ENCODE measurements at regions not wholly inside any gene's neighbourhood (a gene's known extent, or its start where the extent isn't known, plus 50 kb on each side); places are given as distances from the start of the nearest gene placed in this dataset.
"Not testable (repeated sequence)": the region's sequence is repeated elsewhere in the genome, so short reads cannot be mapped to it uniquely, and the experiment has no call there.

- no peak for FAIRE-seq
- TF ChIP-seq POLR2A (IDR thresholded peaks at IDR 0.05; ENCODE audit: low read depth, low read length) (no peak), SPI1 (IDR thresholded peaks at IDR 0.05; ENCODE audit: low read depth, low read length) (no peak)
- no peak for DNase-seq (ENCODE audit: insufficient read length, low spot score)
Measured at GRCh38 chrX:123084797-123085196, 99.3 kb upstream of the GRIA3 start.

GRCh38 chrX:123085311-123085940 lies 98.7 kb upstream of the GRIA3 start:
- FAIRE-seq, result no peak
- no peak for TF ChIP-seq PAX5 (IDR thresholded peaks at IDR 0.05; ENCODE audit: insufficient read depth, low read length, severe bottlenecking)
- DNase-seq (ENCODE audit: insufficient read length, low spot score), result no peak

- FAIRE-seq, result no peak
- no peak for DNase-seq (ENCODE audit: insufficient read length, low spot score)
- no peak for TF ChIP-seq POLR2A (IDR thresholded peaks at IDR 0.05; ENCODE audit: low read depth, low read length)
- TF ChIP-seq PAX5 (IDR thresholded peaks at IDR 0.05; ENCODE audit: insufficient read depth, low read length, severe bottlenecking), result no peak
- no peak for TF ChIP-seq POU2F2 (IDR thresholded peaks at IDR 0.05; ENCODE audit: low read depth, low read length)
- no peak for TF ChIP-seq TAF1 (IDR thresholded peaks at IDR 0.05; ENCODE audit: low read depth, low read length)
Measured at GRCh38 chrX:123086768-123087167, 97.3 kb upstream of the GRIA3 start.

GRCh38 chrX:123087326-123087725 lies 96.8 kb upstream of the GRIA3 start:
- no peak for DNase-seq (ENCODE audit: insufficient read length, low spot score)
- no peak for TF ChIP-seq POLR2A (IDR thresholded peaks at IDR 0.05; ENCODE audit: low read depth, low read length)
- TF ChIP-seq PAX5 (IDR thresholded peaks at IDR 0.05; ENCODE audit: insufficient read depth, low read length, severe bottlenecking), result no peak
- no peak for FAIRE-seq

- no peak for FAIRE-seq
- TF ChIP-seq SPI1 (IDR thresholded peaks at IDR 0.05; ENCODE audit: low read depth, low read length) (no peak), PAX5 (IDR thresholded peaks at IDR 0.05; ENCODE audit: insufficient read depth, low read length, severe bottlenecking) (no peak), POLR2AphosphoS5 (IDR thresholded peaks at IDR 0.05; ENCODE audit: low read depth, low read length) (no peak), POLR2A (IDR thresholded peaks at IDR 0.05; ENCODE audit: low read depth, low read length) (no peak), POU2F2 (IDR thresholded peaks at IDR 0.05; ENCODE audit: low read depth, low read length) (no peak), TAF1 (IDR thresholded peaks at IDR 0.05; ENCODE audit: low read depth, low read length) (no peak)
Measured at GRCh38 chrX:123088331-123088730, 95.7 kb upstream of the GRIA3 start.

GRCh38 chrX:123088930-123089329 lies 95.1 kb upstream of the GRIA3 start:
- FAIRE-seq (no peak), DNase-seq (ENCODE audit: insufficient read length, low spot score) (no peak)
- TF ChIP-seq TAF1 (IDR thresholded peaks at IDR 0.05; ENCODE audit: low read depth, low read length) (no peak), POU2F2 (IDR thresholded peaks at IDR 0.05; ENCODE audit: low read depth, low read length) (no peak), POLR2AphosphoS5 (IDR thresholded peaks at IDR 0.05; ENCODE audit: low read depth, low read length) (no peak), SPI1 (IDR thresholded peaks at IDR 0.05; ENCODE audit: low read depth, low read length) (no peak), POLR2A (IDR thresholded peaks at IDR 0.05; ENCODE audit: low read depth, low read length) (no peak), PAX5 (IDR thresholded peaks at IDR 0.05; ENCODE audit: insufficient read depth, low read length, severe bottlenecking) (no peak)

More at GRCh38 chrX:123088331-123088730, 95.7 kb upstream of the GRIA3 start:
- no peak for DNase-seq (ENCODE audit: insufficient read length, low spot score)

GRCh38 chrX:123093792-123094191 lies 90.3 kb upstream of the GRIA3 start:
- no peak for DNase-seq (ENCODE audit: insufficient read length, low spot score)
- FAIRE-seq, result no peak
- TF ChIP-seq POLR2AphosphoS5 (IDR thresholded peaks at IDR 0.05; ENCODE audit: low read depth, low read length), result no peak
- TF ChIP-seq POLR2A (IDR thresholded peaks at IDR 0.05; ENCODE audit: low read depth, low read length), result no peak
- no peak for TF ChIP-seq TAF1 (IDR thresholded peaks at IDR 0.05; ENCODE audit: low read depth, low read length)
- no peak for TF ChIP-seq POU2F2 (IDR thresholded peaks at IDR 0.05; ENCODE audit: low read depth, low read length)
- TF ChIP-seq PAX5 (IDR thresholded peaks at IDR 0.05; ENCODE audit: insufficient read depth, low read length, severe bottlenecking), result no peak
- TF ChIP-seq SPI1 (IDR thresholded peaks at IDR 0.05; ENCODE audit: low read depth, low read length), result no peak

- FAIRE-seq (no peak), DNase-seq (ENCODE audit: insufficient read length, low spot score) (no peak)
- TF ChIP-seq POLR2AphosphoS5 (IDR thresholded peaks at IDR 0.05; ENCODE audit: low read depth, low read length), result no peak
- TF ChIP-seq PAX5 (IDR thresholded peaks at IDR 0.05; ENCODE audit: insufficient read depth, low read length, severe bottlenecking), result no peak
- no peak for TF ChIP-seq TAF1 (IDR thresholded peaks at IDR 0.05; ENCODE audit: low read depth, low read length)
- TF ChIP-seq POLR2A (IDR thresholded peaks at IDR 0.05; ENCODE audit: low read depth, low read length), result no peak
- TF ChIP-seq SPI1 (IDR thresholded peaks at IDR 0.05; ENCODE audit: low read depth, low read length), result no peak
- TF ChIP-seq POU2F2 (IDR thresholded peaks at IDR 0.05; ENCODE audit: low read depth, low read length), result no peak
Measured at GRCh38 chrX:123108513-123109427, 75.3 kb upstream of the GRIA3 start.

- no peak for TF ChIP-seq TAF1 (IDR thresholded peaks at IDR 0.05; ENCODE audit: low read depth, low read length)
- TF ChIP-seq PAX5 (IDR thresholded peaks at IDR 0.05; ENCODE audit: insufficient read depth, low read length, severe bottlenecking), result no peak
- TF ChIP-seq SPI1 (IDR thresholded peaks at IDR 0.05; ENCODE audit: low read depth, low read length), result no peak
- TF ChIP-seq POLR2AphosphoS5 (IDR thresholded peaks at IDR 0.05; ENCODE audit: low read depth, low read length), result no peak
- TF ChIP-seq POLR2A (IDR thresholded peaks at IDR 0.05; ENCODE audit: low read depth, low read length), result no peak
- no peak for TF ChIP-seq POU2F2 (IDR thresholded peaks at IDR 0.05; ENCODE audit: low read depth, low read length)
- DNase-seq (ENCODE audit: insufficient read length, low spot score) (no peak), FAIRE-seq (no peak)
Measured at GRCh38 chrX:123121241-123121640, 62.8 kb upstream of the GRIA3 start.

GRCh38 chrX:123129805-123130204 lies 54.3 kb upstream of the GRIA3 start:
- FAIRE-seq; DNase-seq (ENCODE audit: insufficient read length, low spot score): not testable (repeated sequence)
